ENCODE measurements at regions not wholly inside any gene's neighbourhood (a gene's known extent, or its start where the extent isn't known, plus 50 kb on each side); places are given as distances from the start of the nearest gene placed in this dataset.

DNA sequence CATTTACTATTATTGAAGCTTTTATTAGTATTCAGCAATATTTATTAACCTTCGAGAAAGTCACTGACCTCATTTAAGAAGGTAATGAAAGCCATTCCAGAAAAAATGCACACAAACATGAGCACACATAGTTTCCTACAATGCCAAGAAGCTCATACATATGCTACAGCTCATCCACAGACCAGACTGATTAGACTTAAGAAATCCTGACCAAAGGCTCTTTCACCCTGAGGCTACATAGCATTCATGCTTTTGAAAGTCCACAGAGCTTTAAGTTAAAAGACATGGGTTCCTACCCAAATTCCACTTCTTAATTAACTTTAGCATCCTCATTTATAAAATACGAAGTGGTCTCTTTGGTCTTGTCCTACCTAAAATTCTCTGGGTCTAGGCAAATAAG, 430.4 kb downstream of the TBC1D32 start:
- TF ChIP-seq, protein P1, sequence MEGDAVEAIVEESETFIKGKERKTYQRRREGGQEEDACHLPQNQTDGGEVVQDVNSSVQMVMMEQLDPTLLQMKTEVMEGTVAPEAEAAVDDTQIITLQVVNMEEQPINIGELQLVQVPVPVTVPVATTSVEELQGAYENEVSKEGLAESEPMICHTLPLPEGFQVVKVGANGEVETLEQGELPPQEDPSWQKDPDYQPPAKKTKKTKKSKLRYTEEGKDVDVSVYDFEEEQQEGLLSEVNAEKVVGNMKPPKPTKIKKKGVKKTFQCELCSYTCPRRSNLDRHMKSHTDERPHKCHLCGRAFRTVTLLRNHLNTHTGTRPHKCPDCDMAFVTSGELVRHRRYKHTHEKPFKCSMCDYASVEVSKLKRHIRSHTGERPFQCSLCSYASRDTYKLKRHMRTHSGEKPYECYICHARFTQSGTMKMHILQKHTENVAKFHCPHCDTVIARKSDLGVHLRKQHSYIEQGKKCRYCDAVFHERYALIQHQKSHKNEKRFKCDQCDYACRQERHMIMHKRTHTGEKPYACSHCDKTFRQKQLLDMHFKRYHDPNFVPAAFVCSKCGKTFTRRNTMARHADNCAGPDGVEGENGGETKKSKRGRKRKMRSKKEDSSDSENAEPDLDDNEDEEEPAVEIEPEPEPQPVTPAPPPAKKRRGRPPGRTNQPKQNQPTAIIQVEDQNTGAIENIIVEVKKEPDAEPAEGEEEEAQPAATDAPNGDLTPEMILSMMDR (IDR thresholded peaks at IDR 0.05; ENCODE audit: insufficient read depth, low read depth, low read length), result no peak
- no peak for DNase-seq (ENCODE audit: low read depth)
- H3K4me3 ChIP-seq (ENCODE audit: low read depth, low read length), result no peak overlapping the region

GRCh38 chr6:120899932-120900331, 434.3 kb downstream of the TBC1D32 start:
- no peak overlapping the region for H3K4me3 ChIP-seq (ENCODE audit: low read depth, low read length)

DNA sequence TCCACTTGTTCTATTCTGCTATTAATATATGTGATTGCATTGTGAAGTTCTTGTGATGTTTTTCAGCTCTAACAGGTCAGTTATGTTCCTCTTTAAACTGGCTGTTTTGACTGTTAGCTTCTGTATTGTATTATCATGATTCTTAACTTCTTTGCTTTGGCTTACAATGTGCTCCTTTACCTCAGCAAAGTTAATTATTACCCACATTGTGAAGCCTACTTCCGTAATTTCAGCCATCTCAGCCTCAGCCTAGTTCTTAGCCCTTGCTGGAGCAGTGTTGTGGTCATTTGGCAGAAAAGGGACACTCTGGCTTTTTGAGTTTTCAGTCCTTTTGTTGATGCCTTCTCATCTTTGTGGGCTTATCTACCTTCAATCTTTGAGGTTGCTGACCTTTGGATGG, 440.2 kb downstream of the TBC1D32 start:
- TF ChIP-seq, protein P1 (IDR thresholded peaks at IDR 0.05; ENCODE audit: insufficient read depth, low read depth, low read length), result no peak
- no peak overlapping the region for H3K4me3 ChIP-seq (ENCODE audit: low read depth, low read length)
- no peak for DNase-seq (ENCODE audit: low read depth)

More at GRCh38 chr6:120899932-120900331, 434.3 kb downstream of the TBC1D32 start:
- TF ChIP-seq, protein P1 (IDR thresholded peaks at IDR 0.05; ENCODE audit: insufficient read depth, low read depth, low read length), result no peak
- DNase-seq (ENCODE audit: low read depth), result no peak

DNA sequence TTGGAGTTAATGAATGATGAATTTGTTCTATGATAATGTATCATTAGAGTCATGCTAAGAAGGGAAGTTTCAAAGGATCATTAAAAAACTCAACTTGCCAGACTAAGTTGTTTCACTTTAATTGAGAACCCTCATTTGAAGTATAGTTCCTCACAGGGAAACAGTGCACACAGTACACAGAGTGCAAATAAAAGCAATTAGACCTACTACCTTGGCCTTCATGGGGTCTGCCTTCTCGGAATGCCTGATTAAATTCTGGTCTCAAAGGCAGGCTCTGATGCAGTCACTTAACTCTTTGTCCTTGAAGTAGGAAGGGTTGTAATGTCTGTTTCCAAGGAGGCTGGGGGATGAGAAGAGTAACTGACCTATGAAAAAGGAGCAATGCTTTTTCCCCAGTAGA, 457.3 kb downstream of the TBC1D32 start:
- TF ChIP-seq, protein P1 (IDR thresholded peaks at IDR 0.05; ENCODE audit: insufficient read depth, low read depth, low read length), result no peak
- no peak overlapping the region for H3K4me3 ChIP-seq (ENCODE audit: low read depth, low read length)
- DNase-seq (ENCODE audit: low read depth), result no peak

DNA sequence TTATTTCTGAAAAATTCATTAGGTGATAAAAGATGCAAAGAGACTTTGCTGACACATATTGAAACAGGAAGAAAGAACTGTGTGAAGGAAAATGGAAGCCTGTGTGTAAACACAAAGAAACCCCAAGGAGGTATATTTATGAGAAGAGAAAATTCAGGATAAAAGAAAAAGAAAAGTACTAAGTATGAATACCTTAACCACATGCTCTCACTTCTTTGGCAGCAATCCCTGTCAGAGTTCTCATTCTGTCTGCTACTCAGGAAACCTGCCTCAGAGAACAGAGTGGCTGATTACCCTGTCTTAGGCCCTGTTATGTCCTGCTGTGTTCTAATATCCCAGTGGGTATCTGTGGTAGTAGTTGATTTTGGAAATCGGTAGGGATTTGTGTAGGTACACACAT, 457.9 kb downstream of the TBC1D32 start:
- no peak overlapping the region for H3K4me3 ChIP-seq (ENCODE audit: low read depth, low read length)
- no peak for DNase-seq (ENCODE audit: low read depth)
- TF ChIP-seq, protein P1 (IDR thresholded peaks at IDR 0.05; ENCODE audit: insufficient read depth, low read depth, low read length), result no peak

GRCh38 chr6:120875900-120876299, 458.4 kb downstream of the TBC1D32 start:
- H3K4me3 ChIP-seq (ENCODE audit: low read depth, low read length), result no peak overlapping the region
- TF ChIP-seq, protein P1 (IDR thresholded peaks at IDR 0.05; ENCODE audit: insufficient read depth, low read depth, low read length), result no peak
- no peak for DNase-seq (ENCODE audit: low read depth)

DNA sequence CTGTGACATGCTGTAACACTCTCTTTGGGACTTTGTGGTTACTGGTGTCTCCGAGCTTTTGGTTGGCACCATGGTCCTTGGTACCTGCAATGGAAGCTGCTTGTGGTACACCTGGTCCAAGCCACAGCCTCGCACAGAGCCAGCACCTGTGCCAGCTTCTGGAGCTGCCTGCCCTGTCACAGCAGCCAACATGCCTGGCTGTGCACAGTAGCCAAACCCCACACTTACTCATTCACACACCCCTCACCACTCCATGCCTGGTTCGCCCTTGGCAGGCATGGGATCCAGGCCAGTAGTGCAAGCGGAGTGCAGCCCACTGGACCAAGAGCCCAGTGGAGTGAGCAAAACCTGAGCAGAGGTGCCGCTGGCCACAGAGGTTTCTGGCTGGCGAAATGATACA, 459.9 kb downstream of the TBC1D32 start:
- DNase-seq (ENCODE audit: low read depth), result no peak
- no peak overlapping the region for H3K4me3 ChIP-seq (ENCODE audit: low read depth, low read length)
- TF ChIP-seq, protein P1 (IDR thresholded peaks at IDR 0.05; ENCODE audit: insufficient read depth, low read depth, low read length), result no peak
